NCI-H2029 treated with DMSO at 0.1 percent for 48 hours (cell line): ENCODE measurements at regions not wholly inside any gene's neighbourhood (a gene's known extent, or its start where the extent isn't known, plus 50 kb on each side); places are given as distances from the start of the nearest gene placed in this dataset.
"Not testable (repeated sequence)": the region's sequence is repeated elsewhere in the genome, so short reads cannot be mapped to it uniquely, and the experiment has no call there.

Experiments
- DNase-seq: peaks from one replicate; lab custom pipeline; 2025; lab: John Stamatoyannopoulos, UW

DNA sequence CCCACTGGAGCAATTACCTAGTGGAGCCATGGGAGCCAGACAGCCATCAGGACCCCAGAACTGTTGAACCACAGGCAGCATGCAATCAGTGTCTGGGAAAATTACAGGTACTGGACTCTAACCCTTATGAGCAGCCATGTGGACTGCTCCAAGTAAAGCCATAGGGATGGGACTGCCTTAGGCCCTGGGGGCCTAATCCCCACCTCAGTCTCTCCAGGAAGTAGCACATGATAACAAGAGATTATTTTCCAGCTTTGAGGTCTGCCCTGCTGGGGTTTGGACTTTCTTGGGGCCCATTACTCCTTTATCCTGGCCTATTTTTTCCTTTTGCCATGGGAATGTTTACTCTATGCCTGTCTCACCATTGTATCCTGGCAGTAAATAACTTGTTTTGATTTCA is 226.8 kb downstream of the AEBP2 start:
- no peak for DNase-seq

DNA sequence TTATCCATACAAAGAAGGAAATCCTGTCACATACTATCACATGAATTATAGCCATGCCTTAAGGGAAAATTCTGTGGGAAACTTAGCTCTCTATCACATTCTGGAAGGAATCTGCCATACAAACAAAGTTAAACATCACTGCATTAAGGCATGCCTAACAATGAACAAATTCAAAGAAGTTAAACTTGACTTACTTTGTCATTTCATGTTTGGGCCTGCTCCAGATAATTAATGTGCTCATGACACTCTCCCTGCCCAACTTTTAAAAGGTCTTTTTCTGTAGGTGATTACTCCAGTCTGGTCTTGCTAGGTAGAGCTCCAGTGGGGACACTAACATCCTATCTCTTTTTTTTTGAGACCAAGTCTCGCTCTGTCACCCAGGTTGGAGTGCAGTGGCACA is 230.5 kb downstream of the AEBP2 start:
- no peak for DNase-seq

DNA sequence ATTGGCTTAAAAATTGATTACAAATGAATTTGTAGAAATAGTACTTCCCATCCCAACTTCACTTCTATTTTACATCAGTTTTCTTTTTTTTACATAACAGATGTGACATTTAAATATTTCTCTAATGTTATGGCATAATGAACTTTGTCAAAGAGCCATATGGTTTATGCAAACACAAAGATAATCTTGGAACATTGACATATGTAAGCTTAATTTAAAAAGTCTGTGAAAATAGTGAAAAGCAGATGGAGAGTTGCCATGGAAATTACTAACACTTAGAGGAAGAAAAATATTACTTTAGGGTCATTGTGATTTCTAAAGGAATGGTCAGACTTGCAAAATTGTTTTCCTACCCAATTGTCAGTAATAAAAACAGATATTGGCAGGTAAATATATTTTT is 232.4 kb downstream of the AEBP2 start:
- DNase-seq, result no peak

- no peak for DNase-seq
These were observed 235.1 kb downstream of the AEBP2 start for GRCh38 chr12:19674437-19674836.

DNA sequence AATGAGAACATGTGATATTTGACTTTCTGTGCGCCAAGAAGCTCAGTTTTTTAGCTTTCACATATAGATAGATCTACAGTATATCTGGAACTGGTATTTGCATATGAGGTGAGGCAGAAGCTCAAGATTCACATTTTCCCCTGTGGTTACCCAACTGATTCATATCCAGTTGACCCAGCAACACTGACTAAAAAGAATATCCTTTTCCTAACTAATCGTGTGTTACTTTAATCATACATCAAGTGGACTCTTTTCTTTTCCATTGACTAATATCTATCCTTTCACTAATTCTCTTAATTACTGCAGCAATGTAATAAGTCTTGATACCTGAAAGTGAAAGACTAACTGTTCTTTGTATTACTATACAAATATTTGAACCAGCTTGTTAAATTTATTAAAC is 236.1 kb downstream of the AEBP2 start:
- no peak for DNase-seq

- DNase-seq, result not testable (repeated sequence)
These were observed 239.2 kb downstream of the AEBP2 start for GRCh38 chr12:19678501-19678900.

DNA sequence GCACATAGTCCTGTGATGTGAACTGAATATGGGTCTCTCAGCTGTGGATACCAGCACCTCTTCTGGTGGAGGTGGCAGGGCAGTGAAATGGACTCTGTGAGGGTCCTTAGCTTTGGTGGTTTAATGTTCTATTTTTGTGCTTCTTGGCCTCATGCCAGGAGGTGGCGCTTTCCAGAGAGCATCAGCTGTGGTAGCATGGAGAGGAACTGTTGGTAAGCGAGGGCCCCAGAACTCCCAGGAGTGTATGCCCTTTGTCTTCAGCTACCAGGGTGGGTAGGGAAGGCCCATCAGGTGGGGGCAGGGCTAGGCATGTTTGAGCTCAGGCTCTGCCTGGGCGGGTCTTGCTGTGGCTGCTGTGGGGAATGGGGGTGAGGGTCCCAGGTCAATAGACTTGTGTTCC is 241.7 kb downstream of the AEBP2 start:
- DNase-seq, result no peak

GRCh38 chr12:19683178-19683927 is 244.1 kb downstream of the AEBP2 start:
- DNase-seq, result no peak

- DNase-seq, result no peak
These were observed 248.1 kb downstream of the AEBP2 start for GRCh38 chr12:19687371-19687770.

- peak; percentile 11 for DNase-seq
These were observed 249.2 kb downstream of the AEBP2 start for GRCh38 chr12:19688532-19688931.

- no peak for DNase-seq
These were observed 249.9 kb downstream of the AEBP2 start for GRCh38 chr12:19689226-19689625.

- DNase-seq, result peak; percentile 65
These were observed 250.6 kb downstream of the AEBP2 start for GRCh38 chr12:19689801-19690472.

DNA sequence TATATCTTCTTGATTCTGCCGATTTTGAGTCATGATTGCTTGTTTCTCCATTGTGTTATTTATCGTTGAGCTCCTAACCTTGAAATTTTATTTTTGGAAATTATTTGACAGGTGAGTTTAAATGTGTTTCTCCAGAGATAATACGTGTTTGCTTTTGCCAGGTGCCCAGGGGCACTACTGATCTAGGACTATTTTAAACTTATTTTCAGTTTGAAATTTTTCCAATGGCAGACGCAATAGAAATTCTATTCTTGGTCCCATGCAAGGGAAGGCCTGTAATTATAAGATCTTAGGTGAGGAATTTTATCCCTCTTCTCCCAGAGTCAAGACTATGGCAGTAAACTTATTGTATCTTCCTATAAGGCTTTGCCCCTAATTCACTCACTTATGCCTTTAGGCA is 252.8 kb downstream of the AEBP2 start:
- no peak for DNase-seq

DNA sequence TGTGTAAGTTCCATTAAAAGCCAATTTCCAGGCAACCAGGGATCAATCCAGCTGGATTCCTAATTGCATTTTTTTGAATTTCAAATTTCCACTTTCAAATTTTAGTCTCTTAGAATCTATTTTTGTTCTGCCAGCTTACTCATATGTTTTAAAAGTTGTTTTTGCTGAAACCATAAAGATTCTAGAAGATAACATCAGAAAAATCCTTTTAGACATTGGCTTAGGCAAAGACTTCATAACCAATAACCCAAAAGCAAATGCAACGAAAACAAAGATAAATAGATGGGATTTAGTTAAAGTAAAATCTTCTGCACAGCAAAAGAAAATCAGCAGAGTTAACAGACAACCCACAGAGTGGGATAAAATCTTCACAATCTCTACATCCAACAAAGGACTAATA is 253.3 kb downstream of the AEBP2 start:
- DNase-seq, result no peak

DNA sequence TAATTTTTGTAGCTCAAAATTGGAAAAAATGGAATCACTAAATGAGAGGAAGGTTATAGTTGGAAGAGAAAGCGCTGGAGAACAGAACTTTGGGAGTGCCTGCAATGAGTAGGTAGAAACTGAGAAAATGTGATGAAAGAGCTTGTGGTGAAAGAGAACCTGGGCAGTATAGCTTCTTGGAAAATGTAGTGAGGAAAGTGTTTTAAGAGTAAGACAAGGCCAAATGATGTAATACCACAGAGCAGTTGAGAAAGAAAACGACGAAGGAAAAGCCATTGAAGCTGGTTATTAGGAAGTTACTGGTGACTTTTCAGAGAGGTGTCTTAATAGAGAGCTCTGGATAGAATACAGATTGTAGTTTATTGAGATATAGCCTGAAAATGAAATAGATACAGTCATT is 255.3 kb downstream of the AEBP2 start:
- no peak for DNase-seq

DNA sequence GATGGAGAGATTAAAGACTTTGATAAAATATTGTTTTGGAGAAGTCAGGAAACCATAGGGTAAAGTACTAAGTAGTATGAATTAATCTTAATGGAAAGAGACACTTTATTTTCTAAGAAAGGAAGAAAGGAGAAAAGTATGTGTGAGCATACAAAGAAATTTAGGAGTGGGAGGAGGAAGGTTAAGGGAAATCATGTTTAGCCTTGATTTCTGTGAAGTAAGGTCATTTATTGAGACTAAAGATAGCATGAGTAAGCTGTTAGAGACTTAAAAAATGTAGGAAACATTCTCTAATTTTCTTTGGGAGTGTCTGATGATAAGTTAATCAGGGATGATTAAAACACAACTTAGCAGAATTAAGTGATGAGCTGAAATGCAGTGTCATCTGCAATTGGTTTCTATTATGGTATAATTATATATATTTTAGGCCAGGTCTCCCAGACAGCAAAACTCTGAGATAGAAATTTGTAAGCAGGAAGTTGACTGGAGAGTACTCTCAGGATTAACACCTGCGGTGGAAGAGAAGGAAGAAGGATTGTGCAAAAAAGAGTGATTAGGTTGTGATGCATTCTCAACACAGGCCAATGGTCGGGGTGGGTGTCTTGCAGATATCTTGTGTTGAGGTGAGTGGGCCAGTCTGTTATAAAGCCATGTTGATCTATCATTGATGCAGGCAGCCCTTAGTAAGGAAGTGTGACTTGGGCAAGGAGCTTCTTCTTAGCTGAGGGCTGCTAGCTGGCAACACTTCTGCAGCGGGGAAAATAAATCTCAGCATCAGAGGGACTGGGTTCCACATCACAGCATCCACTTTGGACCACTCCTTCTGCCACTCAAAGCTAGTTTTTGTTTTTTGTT is 256.2 kb downstream of the AEBP2 start:
- no peak for DNase-seq

GRCh38 chr12:19700969-19701368 is 261.7 kb downstream of the AEBP2 start:
- no peak for DNase-seq

DNA sequence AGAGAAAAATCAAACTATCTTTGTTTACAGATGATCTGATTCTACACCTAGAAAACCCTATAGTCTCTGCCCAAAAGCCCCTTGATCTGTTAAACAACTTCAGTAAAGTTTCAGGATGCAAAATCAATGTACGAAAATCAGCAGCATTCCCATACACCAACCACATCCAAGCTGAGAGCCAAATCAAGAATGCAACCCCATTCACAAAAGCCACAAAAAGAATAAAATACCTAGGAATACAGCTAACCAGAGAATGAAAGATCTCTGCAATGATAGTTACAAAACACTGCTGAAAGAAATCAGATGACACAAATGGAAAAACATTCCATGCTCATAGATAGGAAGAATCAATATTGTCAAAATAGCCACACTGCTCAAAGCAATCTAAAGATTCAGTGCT is 265.7 kb downstream of the AEBP2 start:
- DNase-seq, result no peak

DNA sequence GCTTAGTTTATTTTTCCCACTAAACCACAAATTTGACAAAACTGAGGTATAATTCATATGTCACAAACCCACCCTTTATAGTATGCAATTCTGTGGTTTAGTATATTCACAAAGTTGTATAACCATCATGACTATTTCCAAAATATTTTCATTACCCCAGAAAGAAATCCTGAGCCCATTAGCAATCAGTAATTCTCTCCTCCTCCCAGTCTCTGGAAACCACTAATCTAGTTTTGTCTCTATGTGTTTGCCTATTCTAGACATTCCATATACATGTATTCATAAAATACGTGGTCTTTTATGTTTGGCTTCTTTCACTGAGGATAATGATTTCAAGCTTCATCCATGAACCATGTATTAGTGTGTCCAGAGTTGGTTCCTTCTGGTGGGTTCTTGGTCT is 267.6 kb downstream of the AEBP2 start:
- DNase-seq, result no peak

DNA sequence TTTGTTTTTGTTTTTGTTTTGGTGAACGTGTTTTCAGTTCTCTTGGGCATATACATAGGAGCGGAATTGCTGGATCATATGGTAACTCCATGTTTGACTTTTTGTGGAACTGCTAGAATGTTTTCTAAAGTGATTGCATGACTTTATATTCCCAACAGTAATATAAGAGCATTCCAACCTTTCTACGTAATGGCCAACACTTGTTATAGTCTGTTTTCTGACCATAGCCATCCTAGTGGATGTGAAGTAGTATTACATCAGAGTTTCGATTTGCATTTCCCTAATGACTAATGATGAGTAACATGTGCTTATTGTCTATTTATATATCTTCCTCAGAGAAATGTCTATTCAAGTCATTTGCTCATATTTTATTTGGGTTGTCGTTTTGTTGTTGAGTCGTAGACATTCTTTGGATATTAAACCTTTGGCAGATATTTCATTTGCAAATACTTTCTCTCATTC is 268.7 kb downstream of the AEBP2 start:
- no peak for DNase-seq

DNA sequence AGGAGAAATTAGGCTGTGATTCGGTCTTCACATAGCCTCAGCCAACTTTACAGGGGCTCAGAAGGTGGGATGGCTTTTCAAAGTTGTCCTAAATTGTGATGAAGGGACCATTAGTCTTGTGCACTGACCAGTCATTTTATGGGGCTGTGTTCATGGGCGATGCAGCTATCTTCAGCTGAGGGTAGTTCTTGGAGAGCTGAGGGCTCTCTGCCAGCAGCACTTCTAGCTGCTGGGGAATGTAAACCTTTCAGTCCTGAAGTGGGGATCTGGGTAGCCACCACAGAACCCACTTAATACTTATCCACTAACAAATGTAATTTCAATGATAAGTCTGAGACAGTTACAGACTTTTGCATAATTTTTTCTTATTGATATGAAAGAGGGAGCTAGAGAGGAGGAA is 270.6 kb downstream of the AEBP2 start:
- no peak for DNase-seq
